ENCODE measurements at regions not wholly inside any gene's neighbourhood (a gene's known extent, or its start where the extent isn't known, plus 50 kb on each side); places are given as distances from the start of the nearest gene placed in this dataset.
"Not testable (repeated sequence)": the region's sequence is repeated elsewhere in the genome, so short reads cannot be mapped to it uniquely, and the experiment has no call there.

- no peak for DNase-seq
These were observed 318.0 kb downstream of the RFPL4B start for GRCh38 chr6:112665114-112665513.

DNA sequence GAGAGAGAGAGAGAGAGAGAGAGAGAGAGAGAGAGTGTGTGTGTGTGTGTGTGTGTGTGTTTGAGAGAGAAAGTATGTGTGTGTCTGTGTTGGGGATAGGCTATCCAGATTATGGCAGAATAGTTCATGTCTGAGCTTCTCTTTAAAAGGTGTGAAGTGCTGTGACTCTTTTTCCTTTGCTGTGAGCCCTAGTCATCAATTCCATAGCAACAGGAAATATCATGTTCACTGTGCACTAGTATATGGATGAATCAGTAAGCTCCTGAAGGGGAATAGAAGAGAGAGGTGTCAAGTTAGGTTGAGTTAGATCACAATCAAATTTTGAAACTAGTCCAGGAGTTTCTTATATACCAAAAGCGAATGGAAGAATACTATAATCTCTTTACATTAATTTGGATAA lies 318.7 kb downstream of the RFPL4B start:
- no peak for DNase-seq

GRCh38 chr6:112667427-112667826 lies 320.3 kb downstream of the RFPL4B start:
- no peak for DNase-seq

GRCh38 chr6:112680091-112680490 lies 333.0 kb downstream of the RFPL4B start:
- DNase-seq = no peak

DNA sequence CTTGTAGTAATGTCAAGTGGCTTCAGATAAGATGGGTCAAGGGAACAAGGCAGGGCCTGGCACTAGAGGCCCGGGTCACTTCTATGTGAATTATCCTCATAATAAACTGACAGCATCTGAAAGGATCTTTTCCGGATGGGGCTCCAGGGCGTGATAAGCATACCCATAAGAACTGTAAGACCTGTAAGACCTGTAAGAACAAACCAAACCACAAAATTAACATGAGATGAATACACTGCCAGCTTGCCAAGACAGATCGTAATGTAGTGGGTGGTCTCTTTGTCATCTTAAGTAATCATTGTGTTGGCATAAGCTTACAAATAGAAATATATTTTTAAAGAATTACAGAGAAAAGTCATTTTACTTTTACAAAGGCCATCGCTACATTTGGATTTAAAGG lies 334.9 kb downstream of the RFPL4B start:
- DNase-seq = no peak

DNA sequence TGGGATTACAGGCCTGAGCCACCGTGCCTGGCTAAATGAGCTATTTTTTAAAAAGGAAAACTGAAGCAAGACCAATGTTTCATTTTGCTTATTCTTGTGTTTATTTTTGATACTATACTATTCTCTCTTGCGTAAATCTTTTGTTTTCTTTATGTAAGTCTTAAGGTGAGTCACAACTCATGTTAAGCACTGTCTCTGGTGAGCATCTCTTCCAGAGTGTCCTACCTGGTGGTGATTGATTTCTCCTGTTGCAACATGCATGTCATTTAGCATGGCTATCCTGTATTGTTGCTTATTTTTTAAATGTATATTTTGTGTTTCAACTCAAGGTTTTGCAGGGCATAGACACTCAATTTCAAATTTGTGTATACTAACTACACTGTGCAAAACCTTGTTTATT lies 336.0 kb downstream of the RFPL4B start:
- no peak for DNase-seq

GRCh38 chr6:112683926-112684325 lies 336.8 kb downstream of the RFPL4B start:
- DNase-seq = no peak

DNA sequence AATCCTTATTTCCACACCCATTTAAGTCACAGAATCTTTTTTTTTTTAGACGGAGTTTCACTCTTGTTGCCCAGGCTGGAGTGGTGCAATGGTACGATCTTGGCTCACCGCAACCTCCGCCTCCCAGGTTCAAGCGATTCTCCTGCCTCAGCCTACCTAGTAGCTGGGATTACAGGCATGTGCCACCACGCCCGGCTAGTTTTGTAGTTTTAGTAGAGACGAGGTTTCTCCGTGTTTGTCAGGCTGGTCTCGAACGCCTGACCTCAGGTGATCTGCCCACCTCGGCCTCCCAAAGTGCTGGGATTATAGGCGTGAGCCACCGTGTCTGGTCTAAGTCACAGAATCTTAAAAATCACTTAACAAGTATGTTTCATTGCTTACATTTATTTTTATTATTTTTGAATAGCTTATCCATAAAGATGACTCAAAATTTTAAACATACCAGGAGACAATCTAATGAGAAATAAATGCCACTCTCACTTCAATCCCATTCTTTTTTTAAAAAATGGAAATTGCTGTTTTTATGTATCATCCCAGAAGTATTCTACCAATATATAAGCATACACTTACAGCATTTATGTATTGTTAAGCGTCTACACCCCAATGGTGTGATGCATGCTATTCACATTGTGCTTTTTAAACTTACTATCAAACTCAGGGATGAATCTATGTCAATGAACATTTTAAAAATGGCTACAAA lies 338.5 kb downstream of the RFPL4B start:
- DNase-seq = not testable (repeated sequence)

- not testable (repeated sequence) for DNase-seq
These were observed 341.5 kb downstream of the RFPL4B start for GRCh38 chr6:112688487-112689165.

DNA sequence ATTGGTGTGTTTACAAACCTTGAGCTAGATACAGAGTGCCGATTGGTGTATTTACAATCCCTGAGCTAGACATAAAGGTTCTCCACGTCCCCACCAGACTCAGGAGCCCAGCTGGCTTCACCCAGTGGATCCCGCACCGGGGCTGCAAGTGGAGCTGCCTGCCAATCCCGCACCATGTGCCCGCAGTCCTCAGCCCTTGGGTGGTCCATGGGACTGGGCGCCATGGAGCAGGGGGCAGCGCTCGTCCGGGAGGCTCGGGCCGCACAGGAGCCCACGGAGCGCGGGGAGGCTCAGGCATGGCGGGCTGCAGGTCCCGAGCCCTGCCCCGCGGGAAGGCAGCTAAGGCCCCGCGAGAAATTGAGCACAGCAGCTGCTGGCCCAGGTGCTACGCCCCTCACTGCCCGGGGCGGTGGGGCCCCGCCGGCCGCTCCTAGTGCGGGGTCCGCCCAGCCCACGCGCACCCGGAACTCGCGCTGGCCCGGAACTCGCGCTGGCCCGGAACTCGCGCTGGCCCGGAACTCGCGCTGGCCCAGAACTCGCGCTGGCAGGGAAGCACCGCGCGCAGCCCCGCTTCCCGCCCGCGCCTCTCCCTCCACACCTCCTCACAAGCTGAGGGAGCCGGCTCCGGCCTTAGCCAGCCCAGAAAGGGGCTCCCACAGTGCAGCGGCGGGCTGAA lies 342.2 kb downstream of the RFPL4B start:
- not testable (repeated sequence) for DNase-seq

DNA sequence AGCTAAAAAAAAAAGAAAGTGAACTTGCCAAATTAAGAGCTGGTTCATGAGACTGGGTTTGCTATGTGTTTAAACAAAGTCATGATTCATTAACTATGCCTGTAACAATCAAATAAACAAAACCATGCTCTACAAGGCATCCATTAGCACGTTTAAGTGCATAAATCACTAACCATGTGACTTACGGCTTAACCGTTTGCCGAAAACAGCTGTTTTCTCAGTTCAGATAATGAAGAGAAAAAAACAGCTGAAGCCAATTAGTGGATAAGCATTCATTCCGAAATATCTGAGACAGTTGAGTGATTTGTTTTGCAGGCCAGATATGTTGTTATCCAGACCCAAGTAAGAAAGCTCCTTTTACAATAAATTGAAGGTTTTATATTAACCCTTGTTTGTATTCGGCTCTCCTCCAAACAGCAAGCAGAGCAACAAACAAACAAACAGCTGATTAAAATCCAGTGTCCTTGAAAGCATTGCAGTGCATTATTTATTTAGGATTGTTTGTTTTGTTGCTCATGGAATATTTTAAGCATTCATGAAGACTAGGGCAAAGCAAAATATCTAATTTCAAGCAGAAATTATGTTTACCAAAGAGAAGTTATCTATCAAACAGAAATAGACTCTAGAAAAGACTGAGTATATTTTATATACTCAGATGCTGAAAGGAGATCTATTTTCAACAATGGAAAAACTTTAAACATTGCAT lies 343.5 kb downstream of the RFPL4B start:
- peak; percentile 56 for DNase-seq

DNA sequence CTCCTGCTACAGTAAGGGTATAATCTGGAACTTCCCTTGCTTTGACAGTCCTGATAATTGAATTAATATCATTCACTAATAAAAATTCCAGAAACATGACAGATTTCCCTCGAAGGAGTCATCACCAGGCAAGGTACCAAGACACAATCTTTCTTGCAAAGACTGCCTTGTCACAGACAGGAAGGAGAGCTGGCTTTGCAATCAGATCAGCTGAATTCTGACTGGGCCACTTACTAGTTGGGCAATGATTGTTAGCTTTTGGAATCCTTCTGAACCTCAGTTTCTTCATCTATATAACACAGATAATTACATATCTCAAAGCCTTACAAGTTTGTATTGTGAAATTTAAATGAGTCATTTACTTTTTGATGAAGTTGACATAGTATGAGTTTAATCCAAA lies 344.2 kb downstream of the RFPL4B start:
- DNase-seq = no peak

DNA sequence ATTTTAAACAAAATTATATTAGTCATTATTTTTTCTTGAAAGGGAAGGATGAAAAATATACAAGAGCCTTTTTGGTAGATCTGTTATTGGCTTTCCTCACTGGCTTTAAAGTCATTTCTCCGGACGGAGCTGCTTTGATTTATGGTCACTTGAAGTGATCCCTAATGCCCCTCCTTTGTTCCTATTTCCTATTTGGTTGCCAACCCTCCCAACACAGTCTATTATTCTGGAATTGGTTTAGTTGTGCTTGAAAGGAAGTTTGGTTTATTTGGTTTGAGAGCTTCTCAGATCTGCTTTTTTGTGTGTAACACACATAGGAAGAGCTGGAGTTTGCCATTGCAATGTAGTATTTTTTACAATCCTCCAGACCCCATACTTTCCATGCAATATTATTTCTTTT lies 347.9 kb downstream of the RFPL4B start:
- DNase-seq = peak; percentile 59

DNA sequence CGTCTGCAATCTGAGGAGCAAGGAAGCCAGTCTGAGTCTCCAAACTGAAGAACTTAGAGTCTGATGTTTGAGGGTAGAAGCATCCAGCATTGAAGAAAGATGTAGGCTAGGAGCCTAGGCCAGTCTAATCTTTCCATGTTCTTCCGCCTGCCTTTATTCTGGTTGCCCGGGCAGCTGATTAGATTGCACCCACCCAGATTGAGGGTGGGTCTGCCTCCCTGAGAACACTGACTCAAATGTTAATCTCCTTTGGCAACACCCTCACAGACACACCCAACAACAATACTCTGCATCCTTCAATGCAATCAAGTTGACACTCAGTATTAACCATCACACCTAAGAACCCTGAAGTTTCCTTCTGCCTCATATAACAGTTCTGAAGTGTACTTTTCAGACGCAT lies 350.1 kb downstream of the RFPL4B start:
- DNase-seq = no peak

- no peak for DNase-seq
These were observed 354.1 kb downstream of the RFPL4B start for GRCh38 chr6:112701201-112701600.

DNA sequence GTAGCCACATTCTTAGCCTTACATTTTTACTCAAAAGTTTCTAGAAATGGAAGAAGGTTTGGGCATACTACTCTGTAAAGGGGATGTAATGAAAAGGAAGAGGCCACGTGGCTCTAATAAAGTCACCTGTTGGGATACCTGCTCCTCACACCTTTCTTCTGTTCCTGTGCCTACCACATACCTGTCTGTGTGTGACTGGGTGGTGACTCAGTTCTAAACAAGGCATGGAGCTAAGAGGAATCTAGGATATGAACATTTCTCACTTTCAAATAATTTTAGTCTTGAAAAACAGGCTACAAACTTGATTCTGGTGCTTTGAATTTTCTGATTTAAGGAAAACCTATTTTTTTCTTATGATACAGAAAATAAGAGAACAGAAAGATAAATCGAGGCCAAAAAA lies 363.6 kb downstream of the RFPL4B start:
- no peak for DNase-seq

DNA sequence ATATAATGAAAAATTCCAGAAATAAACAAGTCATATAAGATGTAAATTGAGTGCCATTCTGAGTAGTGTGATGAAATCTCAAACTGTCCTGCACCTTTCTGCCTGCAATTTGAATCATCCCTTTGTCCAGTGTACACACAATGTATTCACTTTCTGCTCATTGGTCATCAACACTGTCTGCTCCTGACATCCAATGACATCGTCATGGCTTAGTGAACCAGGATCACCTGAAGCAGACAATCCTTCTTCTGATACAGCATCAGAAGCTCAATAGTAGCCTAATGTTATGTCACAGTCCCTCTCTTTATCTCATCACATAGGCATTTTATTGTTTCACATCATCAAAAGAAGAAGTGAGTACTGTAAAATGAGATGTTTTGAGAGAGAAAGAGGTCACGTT lies 366.3 kb downstream of the RFPL4B start:
- DNase-seq = no peak

DNA sequence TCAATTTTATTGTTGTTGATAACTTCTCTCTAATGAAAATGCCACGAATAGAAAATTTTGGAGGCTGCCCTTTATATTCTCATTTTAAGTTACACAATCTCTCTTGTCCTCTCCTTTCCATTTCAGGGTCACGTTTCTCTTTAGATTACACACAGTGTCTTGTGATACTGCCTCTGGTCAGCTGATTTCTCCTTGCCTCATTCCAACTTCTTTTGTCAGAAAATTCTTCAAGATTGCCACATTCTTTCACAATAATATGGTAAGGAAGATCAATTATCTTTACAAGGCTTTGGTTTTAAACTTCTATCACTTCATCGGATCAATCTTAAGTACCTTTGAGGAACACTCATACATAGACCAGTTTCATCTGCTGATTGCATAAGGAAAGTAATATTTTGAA lies 370.3 kb downstream of the RFPL4B start:
- no peak for DNase-seq

GRCh38 chr6:112717856-112718255 lies 370.7 kb downstream of the RFPL4B start:
- no peak for DNase-seq

DNA sequence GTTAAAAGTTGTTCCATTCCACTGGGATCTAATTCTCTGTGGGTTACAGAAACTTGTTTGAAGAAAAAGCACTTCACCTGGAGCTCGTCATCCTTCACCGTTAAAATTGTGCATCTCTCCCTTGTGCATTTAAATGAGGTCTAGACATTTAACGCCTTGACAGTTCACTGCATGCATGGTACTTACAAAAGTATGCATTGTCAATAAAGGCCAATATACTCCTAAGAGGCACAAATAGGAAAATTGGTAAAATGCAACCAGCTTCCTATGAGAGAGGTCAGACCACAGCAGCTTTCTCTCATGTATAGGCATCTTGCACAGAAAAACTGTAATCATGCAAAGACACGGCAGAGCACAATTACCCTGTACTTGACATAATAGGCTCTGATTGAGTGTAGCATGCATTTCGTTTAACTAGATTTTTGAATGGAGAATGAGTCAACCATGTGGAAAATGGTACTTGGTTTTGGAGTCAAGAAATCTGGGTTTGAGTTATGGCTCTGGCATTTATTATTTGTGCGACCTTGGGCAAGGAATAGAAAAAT lies 378.5 kb downstream of the RFPL4B start:
- DNase-seq = no peak

- no peak for DNase-seq
These were observed 388.0 kb downstream of the RFPL4B start for GRCh38 chr6:112735129-112735528.

DNA sequence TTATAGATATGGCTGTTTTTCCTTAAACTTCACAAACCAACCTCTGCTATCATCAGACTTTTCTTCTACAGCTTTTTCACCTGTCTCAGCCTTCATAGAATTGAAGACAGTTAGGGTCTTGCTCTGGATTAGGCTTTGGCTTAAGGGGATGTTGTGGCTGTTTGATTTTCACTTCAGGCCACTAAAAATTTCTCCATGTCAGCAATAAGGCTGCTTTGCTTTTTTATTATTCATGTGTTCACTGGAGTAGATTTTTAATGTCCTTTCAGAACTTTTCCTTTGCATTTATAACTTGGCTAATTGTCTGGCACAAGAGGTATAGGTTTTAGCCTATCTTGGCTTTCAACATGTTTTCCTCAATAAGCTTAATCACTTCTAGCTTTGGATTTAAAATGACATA lies 392.6 kb downstream of the RFPL4B start:
- DNase-seq = no peak

GRCh38 chr6:112743323-112743722 lies 396.2 kb downstream of the RFPL4B start:
- DNase-seq = no peak
